SU-DHL-6 (cell line): ENCODE measurements at regions not wholly inside any gene's neighbourhood (a gene's known extent, or its start where the extent isn't known, plus 50 kb on each side); places are given as distances from the start of the nearest gene placed in this dataset.

ENCODE experiments used
- H2AFZ ChIP-seq: fragments of 200-600 bp; sonication (generic); 2 replicates; pipeline ENCODE4 v1.6.1; 2014; ENCODE audit warnings: low read depth, mild to moderate bottlenecking, moderate library complexity, mixed read lengths, antibody characterized with exemption, low read length; ENCODE audit not compliant: severe bottlenecking
- H3F3A ChIP-seq: fragments of 200-600 bp; shearing (Covaris generic); 2 replicates; pipeline ENCODE4 v1.6.0; 2016; ENCODE audit warnings: antibody characterized with exemption, mild to moderate bottlenecking; ENCODE audit not compliant: insufficient read depth
- H3K27ac ChIP-seq: fragments of 200-600 bp; sonication (generic); 2 replicates; pipeline ENCODE4 v1.5.1; 2016; ENCODE audit warnings: low read depth, mild to moderate bottlenecking, low read length, moderate library complexity, mixed read lengths
- H3K27me3 ChIP-seq: fragments of 200-600 bp; sonication (generic), shearing (Covaris generic); 2 replicates; pipeline ENCODE4 v1.6.0; 2014; ENCODE audit warnings: mild to moderate bottlenecking, low read length
- H3K36me3 ChIP-seq: fragments of 200-600 bp; sonication (generic); 2 replicates; pipeline ENCODE4 v1.6.1; 2014; ENCODE audit warnings: mild to moderate bottlenecking, low read length, mixed read lengths
- H3K4me2 ChIP-seq: fragments of 300-600, 200-600 bp; shearing (Covaris generic), sonication (generic); 2 replicates; pipeline ENCODE4 v1.6.0; 2014; ENCODE audit warnings: low read length, low read depth, mild to moderate bottlenecking; ENCODE audit not compliant: poor library complexity, severe bottlenecking
- H3K4me3 ChIP-seq: fragments of 200-600 bp; sonication (generic); 2 replicates; pipeline ENCODE4 v1.5.1; 2014; ENCODE audit warnings: antibody characterized with exemption, low read length, mild to moderate bottlenecking, mixed read lengths; ENCODE audit not compliant: insufficient read depth, poor library complexity, severe bottlenecking
- H3K79me2 ChIP-seq: fragments of 200-600 bp; sonication (generic); 2 replicates; pipeline ENCODE4 v1.6.1; 2014; ENCODE audit warnings: mild to moderate bottlenecking, low read length, moderate library complexity; ENCODE audit not compliant: insufficient read depth
- H3K9ac ChIP-seq: fragments of 200-600 bp; sonication (generic); 2 replicates; pipeline ENCODE4 v1.7.0; 2014; ENCODE audit warnings: mild to moderate bottlenecking, low read length
- H3K9me2 ChIP-seq: fragments of 200-600 bp; sonication (generic); replicated peaks from 2 replicates; pipeline ENCODE4 v1.6.1; 2014; ENCODE audit warnings: low read length; ENCODE audit not compliant: insufficient read depth
- H3K9me3 ChIP-seq: fragments of 200-600 bp; sonication (generic); 2 replicates; pipeline ENCODE4 v1.6.1; 2014; ENCODE audit warnings: low read length, mixed read lengths; ENCODE audit not compliant: insufficient read depth
- H4K20me1 ChIP-seq: fragments of 200-600 bp; sonication (generic); 2 replicates; pipeline ENCODE4 v1.6.1; 2014; ENCODE audit warnings: low read depth, mild to moderate bottlenecking, antibody characterized with exemption, low read length, moderate library complexity, mixed read lengths
- CTCF ChIP-seq: fragments of 200-600 bp; sonication (generic); IDR thresholded peaks from one replicate; pipeline ENCODE4 v1.5.1; 2017; ENCODE audit warnings: antibody characterized with exemption, mild to moderate bottlenecking, low read length, moderate library complexity; ENCODE audit not compliant: insufficient read depth, poor library complexity, severe bottlenecking
- EZH2phosphoT487 ChIP-seq: fragments of 200-600 bp; sonication (generic), shearing (Covaris generic); conservative IDR thresholded peaks from 2 replicates; pipeline ENCODE4 v1.6.1; 2018; ENCODE audit warnings: mild to moderate bottlenecking, antibody characterized with exemption, low read length, moderate library complexity, mixed read lengths

GRCh38 chr2:234147335-234147861, 96.9 kb downstream of the SPP2 start:
- TF ChIP-seq CTCF, result no peak
- TF ChIP-seq EZH2phosphoT487, result no peak

DNA sequence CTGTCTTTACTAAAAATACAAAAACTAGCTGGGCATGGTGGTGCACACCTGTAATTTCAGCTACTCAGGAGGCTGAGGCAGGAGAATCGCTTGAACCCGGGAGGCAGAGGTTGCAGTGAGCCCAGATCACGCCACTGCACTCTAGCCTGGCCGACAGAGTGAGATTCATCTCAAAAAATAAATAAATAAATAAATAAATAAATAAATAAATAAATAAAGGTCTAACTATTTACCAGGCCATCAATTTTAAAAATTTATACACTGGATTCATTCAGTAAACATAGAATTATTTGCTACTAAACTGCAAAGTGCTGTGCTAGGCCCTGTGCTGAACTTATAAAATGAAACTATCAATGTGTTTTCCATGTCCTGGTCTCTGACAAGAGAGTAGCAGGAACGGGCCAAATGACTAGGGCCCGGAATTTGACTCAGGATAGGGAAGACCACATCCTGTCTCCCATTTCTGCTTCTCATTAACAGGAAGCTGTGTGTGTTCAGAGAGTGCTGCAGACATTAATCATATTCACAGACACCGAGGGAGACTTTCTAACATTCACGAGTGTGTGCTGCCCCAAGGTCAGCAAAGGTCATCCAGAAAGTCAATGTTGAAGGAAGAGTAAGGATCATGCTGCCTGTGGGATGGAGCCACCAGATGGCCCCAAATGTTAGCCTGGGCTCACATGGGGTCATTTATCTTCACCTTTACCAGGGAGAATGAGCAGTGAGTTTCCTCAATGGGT, 95.8 kb downstream of the SPP2 start:
- no peak overlapping the region for H3K4me2 ChIP-seq
- H3K27ac ChIP-seq, result no peak overlapping the region

More at GRCh38 chr2:234147335-234147861, 96.9 kb downstream of the SPP2 start:
- Histone ChIP-seq H3K9me2 (no peaks in the 10 kb centered on the region), H3K4me2 (no peak overlapping the region), H2AFZ (no peak overlapping the region), H3K9me3 (no peaks in the 10 kb centered on the region), H3K27ac (no peak overlapping the region), H3F3A (no peaks in the 10 kb centered on the region), H3K9ac (no peak overlapping the region), H3K27me3 (no peaks in the 10 kb centered on the region), H3K36me3 (no peaks in the 10 kb centered on the region), H4K20me1 (no peaks in the 10 kb centered on the region), H3K4me3 (no peak overlapping the region), H3K79me2 (no peaks in the 10 kb centered on the region)

GRCh38 chr2:234145511-234145910, 95.0 kb downstream of the SPP2 start:
- Histone ChIP-seq H3K27me3 (no peaks in the 10 kb centered on the region), H3K36me3 (no peaks in the 10 kb centered on the region), H2AFZ (no peak overlapping the region), H3F3A (no peaks in the 10 kb centered on the region), H3K9me2 (no peaks in the 10 kb centered on the region), H3K27ac (no peak overlapping the region), H3K4me3 (no peak overlapping the region), H3K4me2 (no peak overlapping the region), H4K20me1 (no peaks in the 10 kb centered on the region), H3K9ac (no peak overlapping the region), H3K79me2 (no peaks in the 10 kb centered on the region), H3K9me3 (no peaks in the 10 kb centered on the region)
- TF ChIP-seq EZH2phosphoT487 (no peak), CTCF (no peak)

More for the DNA sequence above, 95.8 kb downstream of the SPP2 start:
- no peak for TF ChIP-seq EZH2phosphoT487
- no peak for TF ChIP-seq CTCF
- no peak overlapping the region for H2AFZ ChIP-seq
- H3K9ac ChIP-seq, result no peak overlapping the region
- H4K20me1 ChIP-seq, result no peaks in the 10 kb centered on the region
- H3K27me3 ChIP-seq, result no peaks in the 10 kb centered on the region
- no peaks in the 10 kb centered on the region for H3F3A ChIP-seq
- no peaks in the 10 kb centered on the region for H3K79me2 ChIP-seq
- H3K9me2 ChIP-seq, result no peaks in the 10 kb centered on the region
- H3K4me3 ChIP-seq, result no peak overlapping the region
- no peaks in the 10 kb centered on the region for H3K9me3 ChIP-seq
- H3K36me3 ChIP-seq, result no peaks in the 10 kb centered on the region
